SK-N-MC (cell line): ENCODE measurements at regions not wholly inside any gene's neighbourhood (a gene's known extent, or its start where the extent isn't known, plus 50 kb on each side); places are given as distances from the start of the nearest gene placed in this dataset.

Experiments
- DNase-seq: peaks from one replicate; pipeline ENCODE4 v3.0.0-alpha.2; 2011; ENCODE audit warnings: low read depth, low spot score
- H3K27ac ChIP-seq: fragments of 200-600 bp; sonication (generic); 2 replicates; pipeline ENCODE4 v1.5.1; 2016; ENCODE audit warnings: mixed run types
- H3K36me3 ChIP-seq: fragments of 200-600 bp; sonication (generic); 2 replicates; pipeline ENCODE4 v1.6.1; 2017; ENCODE audit warnings: antibody characterized with exemption, low read length, mixed read lengths; ENCODE audit not compliant: insufficient read depth
- H3K4me3 ChIP-seq: fragments of 200-600 bp; sonication (generic); 2 replicates; pipeline ENCODE4 v1.5.1; 2016
- H3K9ac ChIP-seq: fragments of 200-600 bp; sonication (generic); 2 replicates; pipeline ENCODE4 v1.8.0; 2017; ENCODE audit warnings: mixed run types, mixed read lengths; ENCODE audit not compliant: insufficient read length
- H3K9me3 ChIP-seq: fragments of 200-600 bp; sonication (generic); 2 replicates; pipeline ENCODE4 v1.6.1; 2017; ENCODE audit warnings: low read depth, mild to moderate bottlenecking, antibody characterized with exemption, low read length, moderate library complexity, mixed read lengths
- EZH2 ChIP-seq: fragments of 200-600 bp; sonication (generic); IDR thresholded peaks from one replicate; pipeline ENCODE4 v1.6.1; 2017; ENCODE audit warnings: antibody characterized with exemption
- FOXP2 ChIP-seq: optimal IDR thresholded peaks from 2 replicates; pipeline ENCODE3; 2011; ENCODE audit warnings: mild to moderate bottlenecking, moderate library complexity; ENCODE audit not compliant: insufficient read depth; ENCODE audit errors: extremely low read length, control extremely low read depth
- POLR2AphosphoS5 ChIP-seq: IDR thresholded peaks from 2 replicates; pipeline ENCODE4 v1.6.1; 2012; ENCODE audit warnings: mild to moderate bottlenecking, low read depth, low read length, borderline replicate concordance

- no peak overlapping the region for H3K27ac ChIP-seq
- no peak for DNase-seq
- no peak overlapping the region for H3K9ac ChIP-seq
- TF ChIP-seq EZH2 (no peak), FOXP2 (no peak), POLR2AphosphoS5 (no peak)
- no peaks in the 10 kb centered on the region for H3K36me3 ChIP-seq
- no peaks in the 10 kb centered on the region for H3K9me3 ChIP-seq
- H3K4me3 ChIP-seq = no peak overlapping the region
These were observed 1671.8 kb upstream of the SLC39A10 start for GRCh38 chr2:193985272-193985671.

GRCh38 chr2:193980599-193980998 lies 1676.4 kb upstream of the SLC39A10 start:
- Histone ChIP-seq H3K9me3 (no peaks in the 10 kb centered on the region), H3K9ac (no peak overlapping the region), H3K4me3 (no peak overlapping the region), H3K27ac (no peak overlapping the region), H3K36me3 (no peaks in the 10 kb centered on the region)
- DNase-seq = no peak
- TF ChIP-seq EZH2 = no peak
- no peak for TF ChIP-seq FOXP2
- no peak for TF ChIP-seq POLR2AphosphoS5

DNA sequence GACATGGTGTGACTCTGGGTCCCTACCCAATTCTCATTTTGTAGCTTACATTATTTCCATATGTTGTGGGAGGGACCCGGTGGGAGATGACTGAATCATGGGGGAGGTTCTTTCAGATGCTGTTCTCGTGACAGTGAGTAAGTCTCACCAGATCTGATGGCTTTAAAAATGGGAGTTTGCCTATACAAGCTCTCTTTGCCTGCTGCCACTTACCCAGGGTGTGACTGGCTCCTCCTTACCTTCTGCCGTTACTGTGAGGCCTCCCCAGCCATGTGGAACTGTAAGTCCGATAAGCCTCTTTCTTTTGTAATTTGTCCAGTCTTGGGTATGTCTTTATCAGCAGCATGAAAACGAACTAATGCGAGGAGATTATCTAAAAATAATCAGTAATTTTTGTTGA lies 1683.2 kb upstream of the SLC39A10 start:
- no peaks in the 10 kb centered on the region for H3K9me3 ChIP-seq
- H3K36me3 ChIP-seq = no peaks in the 10 kb centered on the region
- no peak for TF ChIP-seq EZH2
- TF ChIP-seq POLR2AphosphoS5 = no peak
- no peak for TF ChIP-seq FOXP2
- no peak overlapping the region for H3K27ac ChIP-seq
- no peak for DNase-seq
- no peak overlapping the region for H3K9ac ChIP-seq
- no peak overlapping the region for H3K4me3 ChIP-seq

- Histone ChIP-seq H3K9me3 (no peaks in the 10 kb centered on the region), H3K9ac (no peak overlapping the region), H3K4me3 (no peak overlapping the region), H3K27ac (no peak overlapping the region), H3K36me3 (no peaks in the 10 kb centered on the region)
- no peak for DNase-seq
- no peak for TF ChIP-seq POLR2AphosphoS5
- no peak for TF ChIP-seq FOXP2
- TF ChIP-seq EZH2 = no peak
These were observed 1690.4 kb upstream of the SLC39A10 start for GRCh38 chr2:193966590-193966989.

GRCh38 chr2:193965263-193965662 lies 1691.8 kb upstream of the SLC39A10 start:
- DNase-seq = no peak
- H3K4me3 ChIP-seq = no peak overlapping the region
- H3K27ac ChIP-seq = no peak overlapping the region

GRCh38 chr2:193963472-193964119 lies 1693.4 kb upstream of the SLC39A10 start:
- Histone ChIP-seq H3K9me3 (0 out of 2 replicates have a peak, but pooled peaks cover 3% of the 10 kb centered on the region), H3K4me3 (0 out of 2 replicates have a peak overlapping the region, but pooled peaks have one; percentile 4), H3K36me3 (no peaks in the 10 kb centered on the region), H3K27ac (peak overlapping the region; percentile 39; the same call in 1 of the 2 replicates), H3K9ac (no peak overlapping the region)
- DNase-seq = peak; percentile 58
- no peak for TF ChIP-seq POLR2AphosphoS5
- TF ChIP-seq FOXP2 = no peak
- no peak for TF ChIP-seq EZH2

More at GRCh38 chr2:193965263-193965662, 1691.8 kb upstream of the SLC39A10 start:
- TF ChIP-seq FOXP2 = no peak
- TF ChIP-seq EZH2 = no peak
- TF ChIP-seq POLR2AphosphoS5 = no peak
- H3K9ac ChIP-seq = no peak overlapping the region
- 0 out of 2 replicates have a peak, but pooled peaks cover 3% of the 10 kb centered on the region for H3K9me3 ChIP-seq
- H3K36me3 ChIP-seq = no peaks in the 10 kb centered on the region

DNA sequence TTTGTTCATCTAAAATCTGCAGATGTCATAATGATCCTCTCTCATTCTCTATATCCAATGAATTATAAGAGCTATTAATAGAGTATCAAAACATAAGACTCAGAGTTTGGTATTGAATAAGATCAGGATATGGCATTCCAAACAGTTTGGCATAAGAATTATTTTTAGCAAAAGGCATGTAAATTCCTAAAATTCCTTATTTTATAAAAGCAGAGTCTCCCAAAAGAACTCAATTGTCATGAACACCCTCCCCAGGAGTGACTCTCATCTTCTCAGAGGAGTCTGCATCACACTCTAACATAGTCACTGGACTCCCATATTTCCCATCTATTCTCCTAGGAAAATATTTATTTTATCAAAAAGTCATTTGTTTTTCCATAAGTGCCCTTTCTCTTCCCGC lies 1710.2 kb upstream of the SLC39A10 start:
- TF ChIP-seq POLR2AphosphoS5 = no peak
- no peak for TF ChIP-seq FOXP2
- TF ChIP-seq EZH2 = no peak
- Histone ChIP-seq H3K9me3 (no peaks in the 10 kb centered on the region), H3K4me3 (no peak overlapping the region), H3K27ac (no peak overlapping the region), H3K36me3 (no peaks in the 10 kb centered on the region), H3K9ac (no peak overlapping the region)
- DNase-seq = no peak

- no peaks in the 10 kb centered on the region for H3K9me3 ChIP-seq
- no peak overlapping the region for H3K4me3 ChIP-seq
- no peak overlapping the region for H3K9ac ChIP-seq
- H3K27ac ChIP-seq = no peak overlapping the region
- TF ChIP-seq POLR2AphosphoS5 = no peak
- TF ChIP-seq EZH2 = no peak
- DNase-seq = no peak
- H3K36me3 ChIP-seq = no peaks in the 10 kb centered on the region
These were observed 1713.5 kb upstream of the SLC39A10 start for GRCh38 chr2:193943406-193943960.

DNA sequence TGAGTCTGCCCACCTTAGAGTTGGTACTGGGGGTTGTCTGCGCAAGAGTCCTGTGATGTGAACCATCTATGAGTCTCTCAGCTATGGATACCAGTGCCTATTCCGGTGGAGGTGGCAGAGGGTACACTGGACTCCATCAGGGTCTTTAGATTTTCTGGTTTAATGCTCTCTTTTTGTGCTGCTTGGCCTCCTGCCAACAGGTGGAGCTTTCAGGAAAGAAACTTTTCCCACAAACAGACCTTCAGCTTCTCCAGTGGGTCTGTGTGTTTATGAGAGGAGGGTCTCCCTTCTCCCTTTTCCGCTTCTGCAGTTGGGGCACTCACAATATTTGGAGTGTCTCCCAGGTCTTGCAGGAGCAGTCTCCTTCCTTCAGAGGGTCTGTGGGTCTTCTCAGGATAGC lies 1721.9 kb upstream of the SLC39A10 start:
- no peak overlapping the region for H3K9ac ChIP-seq
- no peaks in the 10 kb centered on the region for H3K9me3 ChIP-seq
- H3K27ac ChIP-seq = no peak overlapping the region
- no peak overlapping the region for H3K4me3 ChIP-seq
- DNase-seq = no peak
- no peak for TF ChIP-seq EZH2
- TF ChIP-seq POLR2AphosphoS5 = no peak
- TF ChIP-seq FOXP2 = no peak
- no peaks in the 10 kb centered on the region for H3K36me3 ChIP-seq

DNA sequence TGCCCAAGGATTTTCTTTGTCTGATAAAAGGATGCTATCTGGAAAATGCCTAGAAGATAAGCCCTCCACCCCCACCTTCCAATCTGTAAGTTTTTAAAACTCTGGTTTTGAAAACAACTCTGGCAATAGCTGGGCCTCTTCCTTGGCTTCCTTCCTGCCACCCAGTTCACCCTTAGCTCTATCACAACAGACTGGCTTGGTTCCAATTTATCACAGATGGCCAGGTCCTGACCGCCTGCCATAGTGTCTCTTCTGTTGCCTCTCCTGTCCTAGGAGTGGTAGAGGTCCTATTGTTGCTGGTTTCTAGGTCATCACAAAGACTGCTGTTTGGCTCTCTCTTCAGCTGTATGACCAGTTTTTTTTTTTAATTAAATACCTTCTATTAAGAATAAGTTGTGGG lies 1727.9 kb upstream of the SLC39A10 start:
- H3K9me3 ChIP-seq = no peaks in the 10 kb centered on the region
- H3K4me3 ChIP-seq = no peak overlapping the region
- H3K36me3 ChIP-seq = no peaks in the 10 kb centered on the region
- H3K9ac ChIP-seq = no peak overlapping the region
- TF ChIP-seq FOXP2 (no peak), EZH2 (no peak), POLR2AphosphoS5 (no peak)
- no peak overlapping the region for H3K27ac ChIP-seq
- DNase-seq = no peak
